Neural cell (in vitro differentiated cells): ENCODE measurements at regions not wholly inside any gene's neighbourhood (a gene's known extent, or its start where the extent isn't known, plus 50 kb on each side); places are given as distances from the start of the nearest gene placed in this dataset.
"Not testable (repeated sequence)": the region's sequence is repeated elsewhere in the genome, so short reads cannot be mapped to it uniquely, and the experiment has no call there.

Experiments used
- H2AFZ ChIP-seq: fragments of 200-600, 300-800 bp; sonication (generic), shearing (Covaris generic); 2 replicates; pipeline ENCODE4 v1.6.0; 2014; ENCODE audit warnings: low read depth, mild to moderate bottlenecking, antibody characterized with exemption, low read length, moderate library complexity
- H3F3A ChIP-seq: fragments of 200-600 bp; shearing (Covaris generic); 2 replicates; pipeline ENCODE4 v1.6.1; 2016; ENCODE audit warnings: mild to moderate bottlenecking, moderate library complexity, mixed read lengths, antibody characterized with exemption, low read length; ENCODE audit not compliant: insufficient read depth, poor library complexity, severe bottlenecking
- H3K27ac ChIP-seq: fragments of 200-600, 300-800 bp; sonication (generic), shearing (Covaris generic); 2 replicates; pipeline ENCODE4 v1.5.1; 2014; ENCODE audit warnings: mild to moderate bottlenecking, low read length, moderate library complexity
- H3K27me3 ChIP-seq: fragments of 300-800, 200-600 bp; sonication (generic), shearing (Covaris generic); 2 replicates; pipeline ENCODE4 v1.6.0; 2014; ENCODE audit warnings: mild to moderate bottlenecking, low read depth, low read length, moderate library complexity; ENCODE audit not compliant: insufficient read depth
- H3K36me3 ChIP-seq: fragments of 300-800, 200-600 bp; sonication (generic), shearing (Covaris generic); 2 replicates; pipeline ENCODE4 v1.5.1; 2014; ENCODE audit warnings: mild to moderate bottlenecking, antibody characterized with exemption, low read length, moderate library complexity; ENCODE audit not compliant: insufficient read depth
- H3K4me2 ChIP-seq: fragments of 300-800, 200-600 bp; sonication (generic), shearing (Covaris generic); 2 replicates; pipeline ENCODE4 v1.6.0; 2014; ENCODE audit warnings: mild to moderate bottlenecking, low read length
- H3K4me3 ChIP-seq: fragments of 300-800, 200-600 bp; sonication (generic), shearing (Covaris generic); 2 replicates; pipeline ENCODE4 v1.5.1; 2014; ENCODE audit warnings: mild to moderate bottlenecking, low read length, moderate library complexity
- H3K79me2 ChIP-seq: fragments of 200-600 bp; shearing (Covaris generic); replicated peaks from 2 replicates; pipeline ENCODE4 v1.6.0; 2014; ENCODE audit warnings: mild to moderate bottlenecking, low read length, moderate library complexity; ENCODE audit not compliant: insufficient read depth
- H3K9ac ChIP-seq: fragments of 300-800, 200-600 bp; sonication (generic), shearing (Covaris generic); 2 replicates; pipeline ENCODE4 v1.6.1; 2016; ENCODE audit warnings: mild to moderate bottlenecking, low read length, mixed read lengths
- H3K9me2 ChIP-seq: fragments of 200-600 bp; shearing (Covaris generic); 2 replicates; pipeline ENCODE4 v1.6.1; 2016; ENCODE audit warnings: mild to moderate bottlenecking, low read length, mixed read lengths; ENCODE audit not compliant: insufficient read depth
- H3K9me3 ChIP-seq: fragments of 200-600, 300-800 bp; sonication (generic), shearing (Covaris generic); 2 replicates; pipeline ENCODE4 v1.6.1; 2016; ENCODE audit warnings: mild to moderate bottlenecking, mixed run types, low read length, moderate library complexity, mixed read lengths
- H4K20me1 ChIP-seq: fragments of 200-600 bp; shearing (Covaris generic); 2 replicates; pipeline ENCODE4 v1.6.1; 2016; ENCODE audit warnings: mild to moderate bottlenecking, mixed run types; ENCODE audit not compliant: insufficient read depth
- CTCF ChIP-seq: fragments of 450-650 bp; IDR thresholded peaks from 2 replicates; pipeline ENCODE4 v1.5.1; 2014; ENCODE audit warnings: antibody characterized with exemption, mild to moderate bottlenecking, moderate library complexity; ENCODE audit not compliant: poor library complexity, severe bottlenecking
- EP300 ChIP-seq: fragments of 450-650 bp; conservative IDR thresholded peaks from 2 replicates; pipeline ENCODE4 v1.6.1; 2014; ENCODE audit warnings: antibody characterized with exemption, mild to moderate bottlenecking, moderate library complexity; ENCODE audit not compliant: poor library complexity, severe bottlenecking
- EZH2 ChIP-seq: fragments of 200-600, 300-800 bp; shearing (Covaris generic), sonication (generic); IDR thresholded peaks from 2 replicates; pipeline ENCODE4 v1.6.1; 2014; ENCODE audit warnings: antibody characterized with exemption, low read length, borderline replicate concordance, mild to moderate bottlenecking; ENCODE audit not compliant: insufficient read depth, poor library complexity, severe bottlenecking
- MXI1 ChIP-seq: fragments of 450-650 bp; conservative IDR thresholded peaks from 2 replicates; pipeline ENCODE4 v1.6.1; 2014; ENCODE audit warnings: antibody characterized with exemption, mild to moderate bottlenecking; ENCODE audit not compliant: poor library complexity, severe bottlenecking
- POLR2AphosphoS5 ChIP-seq: IDR thresholded peaks from 2 replicates; pipeline ENCODE4 v1.6.1; 2012
- RAD21 ChIP-seq: fragments of 450-650 bp; conservative IDR thresholded peaks from 2 replicates; pipeline ENCODE4 v1.6.1; 2014; ENCODE audit warnings: antibody characterized with exemption, mild to moderate bottlenecking, moderate library complexity
- SMC3 ChIP-seq: fragments of 450-650 bp; conservative IDR thresholded peaks from 2 replicates; pipeline ENCODE4 v1.6.1; 2014; ENCODE audit warnings: antibody characterized with exemption, mild to moderate bottlenecking, moderate library complexity; ENCODE audit not compliant: poor library complexity
- TAF1 ChIP-seq: IDR thresholded peaks from 2 replicates; pipeline ENCODE4 v1.6.1; 2012; ENCODE audit warnings: low read depth
- TF ChIP-seq, protein P1 (sequence below): IDR thresholded peaks from 2 replicates; pipeline ENCODE4 v1.6.1; 2012; ENCODE audit warnings: borderline replicate concordance

DNA sequence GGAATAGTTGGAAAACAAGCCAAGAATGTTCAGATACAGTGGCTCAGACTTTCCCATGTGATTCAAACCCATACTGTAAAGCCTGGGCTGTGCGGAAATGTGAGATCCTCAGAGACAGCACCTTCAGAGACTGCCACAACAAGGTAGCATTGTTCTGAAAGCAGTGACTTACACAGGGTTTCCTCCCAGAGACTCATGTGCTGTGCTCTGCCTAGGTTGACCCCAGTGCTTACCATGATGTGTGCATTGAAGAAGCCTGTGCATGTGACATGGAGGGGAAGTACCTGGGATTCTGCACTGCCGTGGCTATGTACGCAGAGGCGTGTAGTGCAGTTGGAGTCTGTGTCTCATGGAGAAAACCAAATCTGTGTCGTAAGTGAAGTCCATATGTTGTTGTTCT lies 219.4 kb downstream of the LRRK2 start (continued):
- TF ChIP-seq RAD21: no peak

GRCh38 chr12:40446385-40446784 lies 221.6 kb downstream of the LRRK2 start:
- no peak overlapping the region for H3K27ac ChIP-seq
- no peak overlapping the region for H3K4me2 ChIP-seq
- no peaks in the 10 kb centered on the region for H3K79me2 ChIP-seq
- no peaks in the 10 kb centered on the region for H3K36me3 ChIP-seq
- H3K9ac ChIP-seq: no peak overlapping the region
- no peak overlapping the region for H2AFZ ChIP-seq
- H3K9me3 ChIP-seq: no peaks in the 10 kb centered on the region
- no peaks in the 10 kb centered on the region for H3F3A ChIP-seq
- H3K9me2 ChIP-seq: no peaks in the 10 kb centered on the region
- no peaks in the 10 kb centered on the region for H3K27me3 ChIP-seq
- H4K20me1 ChIP-seq: no peaks in the 10 kb centered on the region
- no peak overlapping the region for H3K4me3 ChIP-seq
- TF ChIP-seq CTCF (peak; percentile 42), MXI1 (no peak), EZH2 (no peak)

GRCh38 chr12:40448523-40448922 lies 223.7 kb downstream of the LRRK2 start:
- H3K36me3 ChIP-seq, H3F3A ChIP-seq, H4K20me1 ChIP-seq, H3K79me2 ChIP-seq, H3K9me2 ChIP-seq, H3K27ac ChIP-seq, H3K9ac ChIP-seq, H3K4me2 ChIP-seq, H3K27me3 ChIP-seq, H2AFZ ChIP-seq, H3K9me3 ChIP-seq, H3K4me3 ChIP-seq: not testable (repeated sequence)

DNA sequence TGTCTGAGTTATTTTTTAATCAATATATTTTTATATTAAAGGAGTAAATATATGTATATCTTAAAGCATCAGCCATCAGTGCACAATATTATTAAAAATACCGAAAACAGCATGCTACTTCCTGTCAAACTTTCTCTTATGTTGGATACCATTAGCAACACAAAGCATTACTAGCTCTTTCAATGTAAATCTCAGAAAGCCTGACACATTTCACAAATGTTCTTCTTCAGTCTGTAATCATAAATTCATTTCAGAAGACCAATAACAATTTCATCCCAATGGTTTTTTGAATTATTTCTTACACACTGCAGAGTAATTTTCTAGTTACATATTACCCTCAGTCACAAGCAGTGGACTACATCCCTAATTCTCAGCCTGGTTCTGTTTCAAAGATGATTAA lies 226.9 kb downstream of the LRRK2 start:
- Histone ChIP-seq H3K9me2 (no peaks in the 10 kb centered on the region), H3K9ac (no peak overlapping the region), H3K27ac (no peak overlapping the region), H3F3A (no peaks in the 10 kb centered on the region), H4K20me1 (no peaks in the 10 kb centered on the region), H3K4me2 (no peak overlapping the region), H3K79me2 (no peaks in the 10 kb centered on the region), H3K9me3 (no peaks in the 10 kb centered on the region), H3K36me3 (no peaks in the 10 kb centered on the region), H3K27me3 (no peaks in the 10 kb centered on the region), H2AFZ (no peak overlapping the region), H3K4me3 (no peak overlapping the region)
- no peak for TF ChIP-seq SMC3
- TF ChIP-seq, protein P1, sequence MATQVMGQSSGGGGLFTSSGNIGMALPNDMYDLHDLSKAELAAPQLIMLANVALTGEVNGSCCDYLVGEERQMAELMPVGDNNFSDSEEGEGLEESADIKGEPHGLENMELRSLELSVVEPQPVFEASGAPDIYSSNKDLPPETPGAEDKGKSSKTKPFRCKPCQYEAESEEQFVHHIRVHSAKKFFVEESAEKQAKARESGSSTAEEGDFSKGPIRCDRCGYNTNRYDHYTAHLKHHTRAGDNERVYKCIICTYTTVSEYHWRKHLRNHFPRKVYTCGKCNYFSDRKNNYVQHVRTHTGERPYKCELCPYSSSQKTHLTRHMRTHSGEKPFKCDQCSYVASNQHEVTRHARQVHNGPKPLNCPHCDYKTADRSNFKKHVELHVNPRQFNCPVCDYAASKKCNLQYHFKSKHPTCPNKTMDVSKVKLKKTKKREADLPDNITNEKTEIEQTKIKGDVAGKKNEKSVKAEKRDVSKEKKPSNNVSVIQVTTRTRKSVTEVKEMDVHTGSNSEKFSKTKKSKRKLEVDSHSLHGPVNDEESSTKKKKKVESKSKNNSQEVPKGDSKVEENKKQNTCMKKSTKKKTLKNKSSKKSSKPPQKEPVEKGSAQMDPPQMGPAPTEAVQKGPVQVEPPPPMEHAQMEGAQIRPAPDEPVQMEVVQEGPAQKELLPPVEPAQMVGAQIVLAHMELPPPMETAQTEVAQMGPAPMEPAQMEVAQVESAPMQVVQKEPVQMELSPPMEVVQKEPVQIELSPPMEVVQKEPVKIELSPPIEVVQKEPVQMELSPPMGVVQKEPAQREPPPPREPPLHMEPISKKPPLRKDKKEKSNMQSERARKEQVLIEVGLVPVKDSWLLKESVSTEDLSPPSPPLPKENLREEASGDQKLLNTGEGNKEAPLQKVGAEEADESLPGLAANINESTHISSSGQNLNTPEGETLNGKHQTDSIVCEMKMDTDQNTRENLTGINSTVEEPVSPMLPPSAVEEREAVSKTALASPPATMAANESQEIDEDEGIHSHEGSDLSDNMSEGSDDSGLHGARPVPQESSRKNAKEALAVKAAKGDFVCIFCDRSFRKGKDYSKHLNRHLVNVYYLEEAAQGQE: no peak
- no peak for TF ChIP-seq MXI1
- TF ChIP-seq EZH2: no peak
- no peak for TF ChIP-seq EP300
- no peak for TF ChIP-seq CTCF
- TF ChIP-seq RAD21: no peak
- TF ChIP-seq TAF1: no peak
- TF ChIP-seq POLR2AphosphoS5: no peak
